GM12878 (cell line): ENCODE measurements at regions not wholly inside any gene's neighbourhood (a gene's known extent, or its start where the extent isn't known, plus 50 kb on each side); places are given as distances from the start of the nearest gene placed in this dataset.

Experiments
- CTCF ChIP-seq, 3 experiments: IDR thresholded peaks in 2 of 3; conservative IDR thresholded peaks in 1 of 3; 2 replicates each; pipeline ENCODE4 v1.5.1; 2011; ENCODE audit warnings: low read depth in 3 of 3, low read length in 3 of 3, mild to moderate bottlenecking in 3 of 3, control low read depth in 2 of 3, moderate library complexity in 2 of 3, inconsistent platforms in 1 of 3, mixed read lengths in 1 of 3; ENCODE audit not compliant: control insufficient read depth in 2 of 3, insufficient read depth in 1 of 3; ENCODE audit errors: extremely low read depth in 1 of 3
- ETV6 ChIP-seq, 2 experiments: fragments of 450-650 bp in 1 of 2; IDR thresholded peaks in 1 of 2; conservative IDR thresholded peaks in 1 of 2; 2 replicates each; pipeline ENCODE4 v1.6.1; 2014; ENCODE audit warnings: antibody characterized with exemption in 1 of 2, borderline replicate concordance in 1 of 2, low read depth in 1 of 2, mild to moderate bottlenecking in 1 of 2, moderate library complexity in 1 of 2
- REST ChIP-seq: IDR thresholded peaks from 2 replicates; pipeline ENCODE4 v1.6.1; 2012; ENCODE audit warnings: mild to moderate bottlenecking, low read depth, low read length
- RFX5 ChIP-seq: IDR thresholded peaks from 2 replicates; pipeline ENCODE4 v1.6.1; 2011; ENCODE audit warnings: low read depth, low read length, improper control_type of control experiment
- SP1 ChIP-seq: IDR thresholded peaks from one replicate; pipeline ENCODE4 v1.6.1; 2011; ENCODE audit warnings: low read depth, low read length

GRCh38 chr6:113146878-113147277, 710.3 kb upstream of the MARCKS start:
- TF ChIP-seq CTCF (IDR thresholded peaks at IDR 0.05 in 2 of 3, conservative IDR thresholded peaks at IDR 0.05 in 1 of 3; ENCODE audit: control insufficient read depth in 2 of 3, extremely low read depth in 1 of 3, insufficient read depth in 1 of 3, low read depth in 3 of 3, low read length in 3 of 3) = no peak
- TF ChIP-seq RFX5 = no peak
- TF ChIP-seq ETV6 (conservative IDR thresholded peaks at IDR 0.05 in 1 of 2, IDR thresholded peaks at IDR 0.05 in 1 of 2; ENCODE audit: borderline replicate concordance in 1 of 2, low read depth in 1 of 2) = no peak
- TF ChIP-seq REST = no peak
- no peak for TF ChIP-seq SP1
